GM21529 (cell line): ENCODE measurements at regions not wholly inside any gene's neighbourhood (a gene's known extent, or its start where the extent isn't known, plus 50 kb on each side); places are given as distances from the start of the nearest gene placed in this dataset.

Source experiments
- ATAC-seq: cut with Tn5 transposase; IDR thresholded peaks from one replicate; pipeline ENCODE4 v1.9.1; 2021; ENCODE audit not compliant: unreplicated experiment

DNA sequence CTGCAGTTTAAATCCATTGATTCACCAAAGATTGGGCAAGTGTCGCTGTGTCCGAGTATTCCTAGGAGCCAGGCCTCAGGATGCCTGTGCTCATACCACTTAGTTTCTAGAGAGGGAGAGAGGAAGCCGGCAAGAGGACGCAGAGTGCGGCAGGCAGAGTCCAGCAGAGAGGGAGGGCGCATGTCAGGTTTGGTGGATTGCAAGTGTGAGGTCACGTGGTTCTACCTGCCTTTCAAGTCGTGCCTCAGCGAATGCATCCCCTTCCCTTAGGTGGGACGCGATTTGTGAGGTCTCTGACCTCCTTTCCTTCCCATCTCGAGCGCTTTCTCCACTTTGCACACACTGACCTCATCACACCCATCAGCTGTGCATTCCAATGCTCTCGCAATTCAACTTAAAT is 188.1 kb downstream of the TMEM18 start:
- ATAC-seq: no peak

- ATAC-seq: no peak
These were observed 189.8 kb downstream of the TMEM18 start for GRCh38 chr2:487186-488079.

DNA sequence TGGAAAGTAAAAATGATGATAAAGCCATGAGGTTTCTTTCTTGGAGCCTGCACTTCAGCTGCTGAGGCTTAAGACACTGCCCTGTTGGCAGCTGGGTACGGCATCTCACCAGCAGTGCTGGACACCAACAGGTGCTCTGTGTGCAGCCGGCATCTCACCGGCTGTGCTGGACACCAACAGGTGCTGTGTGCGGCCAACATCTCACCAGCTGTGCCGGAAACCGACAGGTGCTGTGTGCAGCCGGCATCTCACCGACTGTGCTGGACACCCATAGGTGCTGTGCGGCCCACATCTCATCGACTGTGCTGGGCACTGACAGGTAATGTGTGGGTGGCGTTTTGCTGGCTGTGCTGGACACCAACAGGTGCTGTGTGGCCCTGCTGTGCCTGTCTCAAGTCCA is 190.8 kb downstream of the TMEM18 start:
- no peak for ATAC-seq

DNA sequence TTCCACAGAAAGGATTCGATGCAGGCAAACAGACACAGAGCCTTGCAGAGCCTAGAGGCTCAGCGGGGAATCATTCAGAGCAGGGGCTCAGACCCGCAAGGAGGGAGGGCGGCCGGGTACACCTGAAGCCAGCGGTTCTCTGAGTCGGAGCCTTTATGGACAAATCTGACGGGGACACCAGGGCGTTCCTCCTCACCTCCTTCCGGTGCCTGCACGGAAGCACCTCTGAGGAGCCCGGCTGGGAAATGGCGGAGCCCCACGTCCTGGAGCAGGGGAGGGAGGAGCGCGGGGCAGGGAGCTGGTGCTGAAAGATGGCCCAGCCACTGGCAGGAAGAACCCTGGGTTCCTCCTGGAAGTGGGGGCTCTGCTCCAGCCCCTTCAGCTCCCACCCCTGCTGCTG is 193.5 kb upstream of the ALKAL2 start:
- no peak for ATAC-seq

- ATAC-seq: no peak
These were observed 191.7 kb upstream of the ALKAL2 start for GRCh38 chr2:479490-480176.

- no peak for ATAC-seq
These were observed 191.1 kb upstream of the ALKAL2 start for GRCh38 chr2:479031-479430.

DNA sequence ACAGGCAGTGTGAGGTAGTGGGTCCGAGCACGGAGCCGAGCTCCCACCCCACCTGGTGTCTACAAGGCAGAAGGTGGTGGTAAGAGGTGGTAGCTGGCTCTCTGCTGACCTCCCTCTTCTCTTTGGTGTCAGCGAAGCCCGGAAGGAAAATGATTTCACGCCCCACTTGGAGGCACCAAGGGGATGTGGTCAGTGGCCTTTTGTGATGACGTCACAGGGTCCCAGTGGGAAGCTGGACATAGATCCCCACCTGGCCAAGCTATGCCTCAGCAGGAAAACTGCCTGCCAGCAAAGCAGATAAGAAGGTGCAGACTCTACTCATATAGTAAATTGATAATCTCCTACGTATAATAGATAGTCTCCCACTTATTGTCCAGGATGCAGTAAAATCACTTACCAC is 183.7 kb upstream of the ALKAL2 start:
- ATAC-seq: no peak

DNA sequence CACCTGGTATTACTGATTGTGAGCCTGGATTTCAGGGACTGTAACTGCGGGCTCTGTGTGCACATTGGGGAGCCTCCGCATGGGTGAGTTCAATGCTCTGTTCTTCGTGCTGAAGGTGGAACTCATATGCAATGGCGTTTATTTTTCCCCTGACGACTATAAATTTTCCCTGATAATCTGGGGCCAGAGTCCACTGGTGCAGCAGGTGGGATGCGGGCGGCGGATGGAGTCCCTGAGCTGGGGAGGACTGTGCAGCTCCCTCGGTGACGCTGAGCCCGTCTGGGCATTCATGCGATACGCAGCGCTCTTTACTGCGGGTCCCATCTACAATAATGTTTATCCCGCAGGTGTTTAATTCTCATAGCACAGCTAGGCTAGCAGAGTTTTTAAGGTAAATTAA is 181.6 kb upstream of the ALKAL2 start:
- no peak for ATAC-seq

DNA sequence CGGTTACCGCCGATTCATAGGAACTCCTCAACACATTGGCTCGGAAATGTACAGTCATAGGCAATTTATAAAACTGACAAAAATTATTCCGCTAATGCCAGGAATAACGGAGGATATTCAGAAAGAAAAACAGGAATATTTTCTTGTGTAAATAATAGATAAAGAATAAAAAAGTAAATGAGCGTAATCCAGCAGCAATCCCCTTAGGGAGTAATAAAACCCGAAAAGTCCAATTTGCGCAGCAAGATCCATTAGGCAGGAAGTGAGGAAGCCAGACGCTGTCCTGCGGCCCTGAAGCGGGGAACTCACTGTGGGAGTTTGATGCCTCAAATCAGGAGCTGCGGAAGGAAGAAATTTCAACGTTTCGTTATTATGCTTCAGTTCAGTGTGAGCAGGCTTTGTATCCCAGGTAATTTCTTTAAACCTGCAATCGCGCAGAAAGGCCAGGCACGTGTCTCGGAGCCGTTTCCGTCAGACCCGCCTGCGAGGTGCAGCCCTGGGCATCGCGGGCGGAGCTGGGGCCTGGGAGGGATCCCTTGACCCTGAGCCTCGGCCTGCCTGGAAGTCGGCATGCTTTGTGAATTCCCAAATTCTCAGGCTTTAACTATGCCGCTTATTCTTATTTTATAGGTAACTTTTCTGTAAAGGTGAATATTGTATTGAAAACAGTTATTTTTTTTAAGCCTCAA is 180.9 kb upstream of the ALKAL2 start:
- ATAC-seq: no peak

- ATAC-seq: no peak
These were observed 180.2 kb upstream of the ALKAL2 start for GRCh38 chr2:467892-468647.

- ATAC-seq: no peak
These were observed 179.6 kb upstream of the ALKAL2 start for GRCh38 chr2:467543-467891.

- no peak for ATAC-seq
These were observed 179.2 kb upstream of the ALKAL2 start for GRCh38 chr2:467101-467500.

GRCh38 chr2:464562-465309 is 176.8 kb upstream of the ALKAL2 start:
- no peak for ATAC-seq

GRCh38 chr2:460861-461260 is 173.0 kb upstream of the ALKAL2 start:
- ATAC-seq: peak; percentile 64

GRCh38 chr2:459931-460330 is 172.0 kb upstream of the ALKAL2 start:
- ATAC-seq: no peak

GRCh38 chr2:458425-458815 is 170.5 kb upstream of the ALKAL2 start:
- no peak for ATAC-seq

GRCh38 chr2:457792-458424 is 170.0 kb upstream of the ALKAL2 start:
- no peak for ATAC-seq

- no peak for ATAC-seq
These were observed 169.4 kb upstream of the ALKAL2 start for GRCh38 chr2:457262-457661.

DNA sequence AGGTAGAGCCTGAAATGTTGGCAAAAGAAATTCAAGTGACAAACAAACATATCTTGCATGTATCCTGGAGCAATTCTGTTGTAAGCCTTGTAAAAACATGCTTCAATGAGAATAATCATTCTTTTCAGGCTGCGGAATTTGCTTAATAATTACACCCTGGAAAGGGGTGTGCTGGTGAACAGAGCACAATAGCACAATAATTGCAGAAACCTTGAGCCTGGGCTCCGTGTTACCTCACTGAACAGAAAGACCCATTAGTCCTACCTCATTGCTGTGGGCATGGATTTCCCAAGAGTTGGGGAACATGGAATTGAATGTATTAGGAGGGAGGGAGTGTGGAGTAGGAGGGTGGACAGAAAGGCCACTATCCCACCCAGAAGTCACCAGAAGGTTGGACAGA is 168.0 kb upstream of the ALKAL2 start:
- ATAC-seq: no peak
